Stimulated activated naive CD4-positive, alpha-beta T cell (primary cell): ENCODE measurements at regions not wholly inside any gene's neighbourhood (a gene's known extent, or its start where the extent isn't known, plus 50 kb on each side); places are given as distances from the start of the nearest gene placed in this dataset.

Experiments
- DNase-seq, 6 experiments: peaks; one replicate each; lab custom pipeline; 2025; lab: John Stamatoyannopoulos, UW

- no peak for DNase-seq
Measured at GRCh38 chr4:181291615-181292014, 951.6 kb upstream of the TENM3 start.

GRCh38 chr4:181293014-181293413, 950.2 kb upstream of the TENM3 start:
- DNase-seq, result no peak

- DNase-seq, result no peak
Measured at GRCh38 chr4:181293541-181293940, 949.7 kb upstream of the TENM3 start.

GRCh38 chr4:181294421-181294820, 948.8 kb upstream of the TENM3 start:
- no peak for DNase-seq

- no peak for DNase-seq
Measured at GRCh38 chr4:181301735-181302710, 941.2 kb upstream of the TENM3 start.

- DNase-seq, result no peak
Measured at GRCh38 chr4:181307824-181308223, 935.4 kb upstream of the TENM3 start.

- DNase-seq, result no peak
Measured at GRCh38 chr4:181308476-181309312, 934.5 kb upstream of the TENM3 start.

GRCh38 chr4:181312066-181312465, 931.1 kb upstream of the TENM3 start:
- no peak for DNase-seq

- no peak for DNase-seq
Measured at GRCh38 chr4:181319629-181320028, 923.6 kb upstream of the TENM3 start.

- DNase-seq, result no peak
Measured at GRCh38 chr4:181323061-181323460, 920.1 kb upstream of the TENM3 start.

GRCh38 chr4:181330654-181331201, 912.5 kb upstream of the TENM3 start:
- no peak for DNase-seq

- no peak for DNase-seq
Measured at GRCh38 chr4:181331214-181331613, 912.0 kb upstream of the TENM3 start.

GRCh38 chr4:181345931-181346330, 897.3 kb upstream of the TENM3 start:
- DNase-seq, result no peak

- no peak for DNase-seq
Measured at GRCh38 chr4:181350615-181351415, 892.4 kb upstream of the TENM3 start.

GRCh38 chr4:181364504-181364903, 878.7 kb upstream of the TENM3 start:
- DNase-seq, result no peak

- DNase-seq, result no peak
Measured at GRCh38 chr4:181365671-181366070, 877.5 kb upstream of the TENM3 start.

GRCh38 chr4:181372014-181372413, 871.2 kb upstream of the TENM3 start:
- no peak for DNase-seq

GRCh38 chr4:181376058-181376457, 867.1 kb upstream of the TENM3 start:
- no peak for DNase-seq

GRCh38 chr4:181388061-181388460, 855.1 kb upstream of the TENM3 start:
- no peak for DNase-seq

GRCh38 chr4:181416966-181417365, 826.2 kb upstream of the TENM3 start:
- DNase-seq, result no peak

- no peak for DNase-seq
Measured at GRCh38 chr4:181418496-181418895, 824.7 kb upstream of the TENM3 start.

GRCh38 chr4:181420950-181421349, 822.3 kb upstream of the TENM3 start:
- DNase-seq, result no peak
